Fibroblast of lung (primary cell): ENCODE measurements at regions not wholly inside any gene's neighbourhood (a gene's known extent, or its start where the extent isn't known, plus 50 kb on each side); places are given as distances from the start of the nearest gene placed in this dataset.

Source experiments
- EZH2 ChIP-seq: IDR thresholded peaks from 2 replicates; pipeline ENCODE4 v1.5.1; 2012; ENCODE audit warnings: low read length, control low read depth, mild to moderate bottlenecking; ENCODE audit errors: missing control alignments
- TF ChIP-seq, protein P1 (sequence below), 2 donors: IDR thresholded peaks in 1 of 2; conservative IDR thresholded peaks in 1 of 2; 1 replicate in 1 of 2; 2 replicates in 1 of 2; pipeline ENCODE4 v1.5.1; 2011 to 2012; ENCODE audit warnings: low read length in 2 of 2, control low read depth in 1 of 2, inconsistent platforms in 1 of 2, low read depth in 1 of 2, mild to moderate bottlenecking in 1 of 2

DNA sequence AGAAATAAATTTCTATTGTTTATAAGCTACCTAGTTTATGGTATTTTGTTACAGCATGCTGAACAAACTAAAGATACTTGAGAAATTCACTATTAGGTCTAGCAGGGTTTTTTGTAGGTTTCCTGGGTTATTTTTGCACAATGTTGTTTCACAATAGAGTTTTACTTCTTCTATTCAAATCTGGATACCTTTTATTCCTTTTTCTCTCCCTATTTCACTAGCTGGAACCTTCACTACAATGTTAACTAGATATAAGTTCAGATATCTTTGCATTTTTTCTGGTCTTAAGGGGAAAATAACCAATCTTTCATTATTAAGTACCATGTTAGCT is 237.7 kb upstream of the CITED2 start:
- TF ChIP-seq EZH2: no peak
- TF ChIP-seq, protein P1, sequence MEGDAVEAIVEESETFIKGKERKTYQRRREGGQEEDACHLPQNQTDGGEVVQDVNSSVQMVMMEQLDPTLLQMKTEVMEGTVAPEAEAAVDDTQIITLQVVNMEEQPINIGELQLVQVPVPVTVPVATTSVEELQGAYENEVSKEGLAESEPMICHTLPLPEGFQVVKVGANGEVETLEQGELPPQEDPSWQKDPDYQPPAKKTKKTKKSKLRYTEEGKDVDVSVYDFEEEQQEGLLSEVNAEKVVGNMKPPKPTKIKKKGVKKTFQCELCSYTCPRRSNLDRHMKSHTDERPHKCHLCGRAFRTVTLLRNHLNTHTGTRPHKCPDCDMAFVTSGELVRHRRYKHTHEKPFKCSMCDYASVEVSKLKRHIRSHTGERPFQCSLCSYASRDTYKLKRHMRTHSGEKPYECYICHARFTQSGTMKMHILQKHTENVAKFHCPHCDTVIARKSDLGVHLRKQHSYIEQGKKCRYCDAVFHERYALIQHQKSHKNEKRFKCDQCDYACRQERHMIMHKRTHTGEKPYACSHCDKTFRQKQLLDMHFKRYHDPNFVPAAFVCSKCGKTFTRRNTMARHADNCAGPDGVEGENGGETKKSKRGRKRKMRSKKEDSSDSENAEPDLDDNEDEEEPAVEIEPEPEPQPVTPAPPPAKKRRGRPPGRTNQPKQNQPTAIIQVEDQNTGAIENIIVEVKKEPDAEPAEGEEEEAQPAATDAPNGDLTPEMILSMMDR (conservative IDR thresholded peaks at IDR 0.05 in 1 of 2, IDR thresholded peaks at IDR 0.05 in 1 of 2; ENCODE audit: low read depth in 1 of 2, low read length in 2 of 2): no peak
